ENCODE measurements at regions not wholly inside any gene's neighbourhood (a gene's known extent, or its start where the extent isn't known, plus 50 kb on each side); places are given as distances from the start of the nearest gene placed in this dataset.

- Histone ChIP-seq H3K27me3 (ENCODE audit: control insufficient read depth, insufficient read depth, low read length) (no peaks in the 10 kb centered on the region), H3K4me3 (ENCODE audit: low read depth, low read length) (no peak overlapping the region), H3K36me3 (ENCODE audit: control insufficient read depth, insufficient read depth, low read length) (no peaks in the 10 kb centered on the region)
- no peak for DNase-seq (ENCODE audit: low read depth)
- TF ChIP-seq, protein P1, sequence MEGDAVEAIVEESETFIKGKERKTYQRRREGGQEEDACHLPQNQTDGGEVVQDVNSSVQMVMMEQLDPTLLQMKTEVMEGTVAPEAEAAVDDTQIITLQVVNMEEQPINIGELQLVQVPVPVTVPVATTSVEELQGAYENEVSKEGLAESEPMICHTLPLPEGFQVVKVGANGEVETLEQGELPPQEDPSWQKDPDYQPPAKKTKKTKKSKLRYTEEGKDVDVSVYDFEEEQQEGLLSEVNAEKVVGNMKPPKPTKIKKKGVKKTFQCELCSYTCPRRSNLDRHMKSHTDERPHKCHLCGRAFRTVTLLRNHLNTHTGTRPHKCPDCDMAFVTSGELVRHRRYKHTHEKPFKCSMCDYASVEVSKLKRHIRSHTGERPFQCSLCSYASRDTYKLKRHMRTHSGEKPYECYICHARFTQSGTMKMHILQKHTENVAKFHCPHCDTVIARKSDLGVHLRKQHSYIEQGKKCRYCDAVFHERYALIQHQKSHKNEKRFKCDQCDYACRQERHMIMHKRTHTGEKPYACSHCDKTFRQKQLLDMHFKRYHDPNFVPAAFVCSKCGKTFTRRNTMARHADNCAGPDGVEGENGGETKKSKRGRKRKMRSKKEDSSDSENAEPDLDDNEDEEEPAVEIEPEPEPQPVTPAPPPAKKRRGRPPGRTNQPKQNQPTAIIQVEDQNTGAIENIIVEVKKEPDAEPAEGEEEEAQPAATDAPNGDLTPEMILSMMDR (IDR thresholded peaks at IDR 0.05; ENCODE audit: insufficient read depth, low read length, poor library complexity, severe bottlenecking) = no peak
These were observed 981.4 kb upstream of the WWC1 start for GRCh38 chr5:167309941-167310517.

DNA sequence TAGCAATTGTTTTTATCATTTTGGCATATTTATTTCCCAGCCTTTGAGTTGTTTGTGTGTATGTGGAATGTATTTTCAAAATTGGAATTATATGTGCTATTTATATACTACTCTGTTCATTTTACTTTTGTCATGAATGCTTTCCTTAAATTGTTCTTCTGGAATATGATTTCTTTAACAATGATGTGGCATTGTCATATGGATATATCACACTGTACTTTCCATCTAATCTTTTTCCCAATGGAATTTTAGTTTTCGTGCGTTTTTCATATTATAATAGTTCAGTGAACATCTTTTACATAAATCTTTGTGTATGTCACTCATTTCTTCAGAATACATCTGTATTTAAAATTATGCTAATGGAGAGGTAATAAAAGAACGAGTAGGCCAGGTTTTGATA lies 980.1 kb upstream of the WWC1 start:
- no peak for DNase-seq (ENCODE audit: low read depth)
- TF ChIP-seq, protein P1 (IDR thresholded peaks at IDR 0.05; ENCODE audit: insufficient read depth, low read length, poor library complexity, severe bottlenecking) = no peak
- Histone ChIP-seq H3K36me3 (ENCODE audit: control insufficient read depth, insufficient read depth, low read length) (no peaks in the 10 kb centered on the region), H3K27me3 (ENCODE audit: control insufficient read depth, insufficient read depth, low read length) (no peaks in the 10 kb centered on the region), H3K4me3 (ENCODE audit: low read depth, low read length) (no peak overlapping the region)

DNA sequence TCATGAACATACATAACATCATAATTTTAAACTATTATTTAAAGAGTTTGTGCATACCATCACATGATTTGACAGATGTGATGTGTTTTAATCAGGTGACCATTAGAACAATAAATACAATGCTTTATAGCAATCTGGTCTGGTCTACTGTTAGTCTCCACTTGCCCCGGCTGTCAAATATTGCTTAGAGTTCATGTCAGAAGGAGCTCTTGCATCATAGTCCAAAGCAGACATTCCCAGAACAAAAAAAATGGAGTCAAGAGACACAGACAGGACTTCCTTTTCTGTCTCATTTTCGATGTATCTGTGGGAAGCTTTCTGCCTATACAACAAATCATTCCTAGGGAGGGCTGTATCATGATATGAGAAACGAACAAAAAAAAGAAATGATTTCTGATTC lies 979.2 kb upstream of the WWC1 start:
- DNase-seq (ENCODE audit: low read depth) = no peak
- no peaks in the 10 kb centered on the region for H3K27me3 ChIP-seq (ENCODE audit: control insufficient read depth, insufficient read depth, low read length)
- no peak overlapping the region for H3K4me3 ChIP-seq (ENCODE audit: low read depth, low read length)
- no peaks in the 10 kb centered on the region for H3K36me3 ChIP-seq (ENCODE audit: control insufficient read depth, insufficient read depth, low read length)
- TF ChIP-seq, protein P1 (IDR thresholded peaks at IDR 0.05; ENCODE audit: insufficient read depth, low read length, poor library complexity, severe bottlenecking) = no peak

- TF ChIP-seq, protein P1 (IDR thresholded peaks at IDR 0.05; ENCODE audit: insufficient read depth, low read length, poor library complexity, severe bottlenecking) = no peak
- Histone ChIP-seq H3K36me3 (ENCODE audit: control insufficient read depth, insufficient read depth, low read length) (no peaks in the 10 kb centered on the region), H3K27me3 (ENCODE audit: control insufficient read depth, insufficient read depth, low read length) (no peaks in the 10 kb centered on the region), H3K4me3 (ENCODE audit: low read depth, low read length) (no peak overlapping the region)
- DNase-seq (ENCODE audit: low read depth) = no peak
These were observed 975.7 kb upstream of the WWC1 start for GRCh38 chr5:167315762-167316161.

DNA sequence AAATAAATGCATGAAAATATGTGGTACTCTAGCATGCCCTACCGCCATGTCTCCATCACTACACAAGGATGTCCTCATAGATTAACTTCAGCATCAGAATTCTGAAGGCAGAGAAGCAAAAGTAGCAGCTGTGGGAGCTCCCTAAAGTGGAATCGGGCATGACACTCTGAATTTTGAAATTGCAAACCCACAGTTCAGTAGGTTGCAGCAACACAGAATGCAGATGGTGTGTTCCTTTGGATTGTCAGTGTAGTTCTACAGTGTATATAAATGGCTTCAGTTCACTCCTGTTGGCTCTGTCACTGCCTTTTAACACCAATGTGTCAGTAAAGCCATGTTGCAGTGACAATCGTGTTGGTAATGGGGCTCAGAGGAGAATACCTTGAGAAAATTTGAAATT lies 973.6 kb upstream of the WWC1 start:
- no peak for DNase-seq (ENCODE audit: low read depth)
- no peaks in the 10 kb centered on the region for H3K36me3 ChIP-seq (ENCODE audit: control insufficient read depth, insufficient read depth, low read length)
- H3K4me3 ChIP-seq (ENCODE audit: low read depth, low read length) = no peak overlapping the region
- no peaks in the 10 kb centered on the region for H3K27me3 ChIP-seq (ENCODE audit: control insufficient read depth, insufficient read depth, low read length)
- TF ChIP-seq, protein P1 (IDR thresholded peaks at IDR 0.05; ENCODE audit: insufficient read depth, low read length, poor library complexity, severe bottlenecking) = no peak

- Histone ChIP-seq H3K4me3 (ENCODE audit: low read depth, low read length) (no peak overlapping the region), H3K36me3 (ENCODE audit: control insufficient read depth, insufficient read depth, low read length) (no peaks in the 10 kb centered on the region), H3K27me3 (ENCODE audit: control insufficient read depth, insufficient read depth, low read length) (no peaks in the 10 kb centered on the region)
- TF ChIP-seq, protein P1 (IDR thresholded peaks at IDR 0.05; ENCODE audit: insufficient read depth, low read length, poor library complexity, severe bottlenecking) = no peak
- no peak for DNase-seq (ENCODE audit: low read depth)
These were observed 972.2 kb upstream of the WWC1 start for GRCh38 chr5:167319243-167319642.

Measured in kidney epithelial cell (primary cell).